ENCODE measurements at regions not wholly inside any gene's neighbourhood (a gene's known extent, or its start where the extent isn't known, plus 50 kb on each side); places are given as distances from the start of the nearest gene placed in this dataset.

GRCh38 chr15:39394496-39394895 lies 186.4 kb upstream of the THBS1 start:
- no peak for TF ChIP-seq CTCF (IDR thresholded peaks at IDR 0.05; ENCODE audit: insufficient read depth, low read depth, low read length, missing control alignments)
- no peak for DNase-seq (ENCODE audit: low read depth)
- H3K4me3 ChIP-seq (ENCODE audit: low read depth, low read length) = no peak overlapping the region

GRCh38 chr15:39396979-39397615 lies 183.8 kb upstream of the THBS1 start:
- TF ChIP-seq CTCF (IDR thresholded peaks at IDR 0.05; ENCODE audit: insufficient read depth, low read depth, low read length, missing control alignments) = no peak
- no peak overlapping the region for H3K4me3 ChIP-seq (ENCODE audit: low read depth, low read length)
- no peak for DNase-seq (ENCODE audit: low read depth)

- no peak for TF ChIP-seq CTCF (IDR thresholded peaks at IDR 0.05; ENCODE audit: insufficient read depth, low read depth, low read length, missing control alignments)
These were observed 183.0 kb upstream of the THBS1 start for GRCh38 chr15:39397883-39398282.

GRCh38 chr15:39399600-39399999 lies 181.3 kb upstream of the THBS1 start:
- H3K4me3 ChIP-seq (ENCODE audit: low read depth, low read length) = no peak overlapping the region
- DNase-seq (ENCODE audit: low read depth) = no peak
- TF ChIP-seq CTCF (IDR thresholded peaks at IDR 0.05; ENCODE audit: insufficient read depth, low read depth, low read length, missing control alignments) = no peak

More at GRCh38 chr15:39397883-39398282, 183.0 kb upstream of the THBS1 start:
- no peak overlapping the region for H3K4me3 ChIP-seq (ENCODE audit: low read depth, low read length)
- DNase-seq (ENCODE audit: low read depth) = peak; percentile 27

GRCh38 chr15:39400002-39400401 lies 180.9 kb upstream of the THBS1 start:
- no peak for DNase-seq (ENCODE audit: low read depth)
- no peak for TF ChIP-seq CTCF (IDR thresholded peaks at IDR 0.05; ENCODE audit: insufficient read depth, low read depth, low read length, missing control alignments)
- no peak overlapping the region for H3K4me3 ChIP-seq (ENCODE audit: low read depth, low read length)

GRCh38 chr15:39400821-39401550 lies 179.9 kb upstream of the THBS1 start:
- H3K4me3 ChIP-seq (ENCODE audit: low read depth, low read length) = no peak overlapping the region
- no peak for DNase-seq (ENCODE audit: low read depth)
- no peak for TF ChIP-seq CTCF (IDR thresholded peaks at IDR 0.05; ENCODE audit: insufficient read depth, low read depth, low read length, missing control alignments)

Measured in GM12865 (cell line).